ENCODE measurements at regions not wholly inside any gene's neighbourhood (a gene's known extent, or its start where the extent isn't known, plus 50 kb on each side); places are given as distances from the start of the nearest gene placed in this dataset.
A peak's percentile ranks its signal among the peaks of the same experiment; 100 is the strongest.

GRCh38 chr2:41695198-41696113, 352.4 kb upstream of the PKDCC start:
- Histone ChIP-seq H3K27me3 (ENCODE audit: insufficient read depth, poor library complexity, severe bottlenecking) (no peaks in the 10 kb centered on the region), H3K4me3 (replicated peaks; ENCODE audit: insufficient read depth, low read length) (no peak overlapping the region), H3K27ac (replicated peaks) (no peak overlapping the region)
- TF ChIP-seq, protein P1, sequence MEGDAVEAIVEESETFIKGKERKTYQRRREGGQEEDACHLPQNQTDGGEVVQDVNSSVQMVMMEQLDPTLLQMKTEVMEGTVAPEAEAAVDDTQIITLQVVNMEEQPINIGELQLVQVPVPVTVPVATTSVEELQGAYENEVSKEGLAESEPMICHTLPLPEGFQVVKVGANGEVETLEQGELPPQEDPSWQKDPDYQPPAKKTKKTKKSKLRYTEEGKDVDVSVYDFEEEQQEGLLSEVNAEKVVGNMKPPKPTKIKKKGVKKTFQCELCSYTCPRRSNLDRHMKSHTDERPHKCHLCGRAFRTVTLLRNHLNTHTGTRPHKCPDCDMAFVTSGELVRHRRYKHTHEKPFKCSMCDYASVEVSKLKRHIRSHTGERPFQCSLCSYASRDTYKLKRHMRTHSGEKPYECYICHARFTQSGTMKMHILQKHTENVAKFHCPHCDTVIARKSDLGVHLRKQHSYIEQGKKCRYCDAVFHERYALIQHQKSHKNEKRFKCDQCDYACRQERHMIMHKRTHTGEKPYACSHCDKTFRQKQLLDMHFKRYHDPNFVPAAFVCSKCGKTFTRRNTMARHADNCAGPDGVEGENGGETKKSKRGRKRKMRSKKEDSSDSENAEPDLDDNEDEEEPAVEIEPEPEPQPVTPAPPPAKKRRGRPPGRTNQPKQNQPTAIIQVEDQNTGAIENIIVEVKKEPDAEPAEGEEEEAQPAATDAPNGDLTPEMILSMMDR (IDR thresholded peaks at IDR 0.05; ENCODE audit: insufficient read depth, low read length): no peak
- TF ChIP-seq POLR2AphosphoS5 (IDR thresholded peaks at IDR 0.05; ENCODE audit: low read depth): no peak
- no peak for TF ChIP-seq SPI1 (IDR thresholded peaks at IDR 0.05; ENCODE audit: borderline replicate concordance, low read depth)
- TF ChIP-seq, protein P2, sequence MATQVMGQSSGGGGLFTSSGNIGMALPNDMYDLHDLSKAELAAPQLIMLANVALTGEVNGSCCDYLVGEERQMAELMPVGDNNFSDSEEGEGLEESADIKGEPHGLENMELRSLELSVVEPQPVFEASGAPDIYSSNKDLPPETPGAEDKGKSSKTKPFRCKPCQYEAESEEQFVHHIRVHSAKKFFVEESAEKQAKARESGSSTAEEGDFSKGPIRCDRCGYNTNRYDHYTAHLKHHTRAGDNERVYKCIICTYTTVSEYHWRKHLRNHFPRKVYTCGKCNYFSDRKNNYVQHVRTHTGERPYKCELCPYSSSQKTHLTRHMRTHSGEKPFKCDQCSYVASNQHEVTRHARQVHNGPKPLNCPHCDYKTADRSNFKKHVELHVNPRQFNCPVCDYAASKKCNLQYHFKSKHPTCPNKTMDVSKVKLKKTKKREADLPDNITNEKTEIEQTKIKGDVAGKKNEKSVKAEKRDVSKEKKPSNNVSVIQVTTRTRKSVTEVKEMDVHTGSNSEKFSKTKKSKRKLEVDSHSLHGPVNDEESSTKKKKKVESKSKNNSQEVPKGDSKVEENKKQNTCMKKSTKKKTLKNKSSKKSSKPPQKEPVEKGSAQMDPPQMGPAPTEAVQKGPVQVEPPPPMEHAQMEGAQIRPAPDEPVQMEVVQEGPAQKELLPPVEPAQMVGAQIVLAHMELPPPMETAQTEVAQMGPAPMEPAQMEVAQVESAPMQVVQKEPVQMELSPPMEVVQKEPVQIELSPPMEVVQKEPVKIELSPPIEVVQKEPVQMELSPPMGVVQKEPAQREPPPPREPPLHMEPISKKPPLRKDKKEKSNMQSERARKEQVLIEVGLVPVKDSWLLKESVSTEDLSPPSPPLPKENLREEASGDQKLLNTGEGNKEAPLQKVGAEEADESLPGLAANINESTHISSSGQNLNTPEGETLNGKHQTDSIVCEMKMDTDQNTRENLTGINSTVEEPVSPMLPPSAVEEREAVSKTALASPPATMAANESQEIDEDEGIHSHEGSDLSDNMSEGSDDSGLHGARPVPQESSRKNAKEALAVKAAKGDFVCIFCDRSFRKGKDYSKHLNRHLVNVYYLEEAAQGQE (IDR thresholded peaks at IDR 0.05; ENCODE audit: insufficient replicate concordance, low read depth): no peak
- no peak for TF ChIP-seq GABPA (IDR thresholded peaks at IDR 0.05; ENCODE audit: low read depth)
- DNase-seq (ENCODE audit: low read depth in 1 of 2, low spot score in 1 of 2): no peak

- no peaks in the 10 kb centered on the region for H3K27me3 ChIP-seq (ENCODE audit: insufficient read depth, poor library complexity, severe bottlenecking)
- TF ChIP-seq GABPA (IDR thresholded peaks at IDR 0.05; ENCODE audit: low read depth) (no peak), SPI1 (IDR thresholded peaks at IDR 0.05; ENCODE audit: borderline replicate concordance, low read depth) (no peak), POLR2AphosphoS5 (IDR thresholded peaks at IDR 0.05; ENCODE audit: low read depth) (no peak)
- TF ChIP-seq, protein P1 (IDR thresholded peaks at IDR 0.05; ENCODE audit: insufficient read depth, low read length): no peak
- TF ChIP-seq, protein P2 (IDR thresholded peaks at IDR 0.05; ENCODE audit: insufficient replicate concordance, low read depth): no peak
These were observed 350.4 kb upstream of the PKDCC start for GRCh38 chr2:41697389-41697788.

DNA sequence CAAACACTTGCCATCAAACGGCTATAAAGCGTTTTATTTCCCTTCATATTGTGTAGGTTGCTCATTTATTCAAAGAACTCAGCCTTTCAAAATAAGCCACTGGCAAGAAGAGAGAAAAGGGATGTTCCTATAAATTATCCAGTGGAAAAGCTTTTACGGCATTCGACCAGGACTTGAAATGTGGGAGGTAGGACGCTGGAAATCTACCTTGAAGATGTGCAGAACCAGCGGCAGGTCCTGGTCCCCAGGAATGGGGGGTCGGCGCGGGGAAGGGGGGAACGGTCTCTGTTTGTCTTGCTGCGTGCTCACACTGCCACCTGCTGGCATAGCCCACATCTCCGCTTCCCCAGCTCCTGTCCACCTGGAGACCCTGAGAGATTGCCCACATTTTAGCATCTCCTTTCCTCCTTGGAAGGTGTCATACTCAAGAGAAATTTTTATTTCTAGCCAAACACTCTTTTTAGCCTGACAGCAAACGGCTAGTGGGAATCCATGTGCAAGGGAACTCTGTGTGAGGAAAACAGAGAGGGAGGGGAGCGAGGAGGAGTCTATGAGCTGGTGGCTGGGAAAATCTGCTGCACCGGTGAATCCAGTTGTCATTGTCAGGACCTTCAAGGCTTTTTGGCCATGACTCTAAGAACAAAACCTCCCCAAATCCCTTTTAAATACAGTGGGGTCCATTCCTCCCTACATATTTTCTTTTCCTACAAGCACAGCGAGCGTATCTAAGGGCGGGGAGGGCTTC, 349.0 kb upstream of the PKDCC start:
- no peaks in the 10 kb centered on the region for H3K27me3 ChIP-seq (ENCODE audit: insufficient read depth, poor library complexity, severe bottlenecking)
- DNase-seq (ENCODE audit: low read depth in 1 of 2, low spot score in 1 of 2): no peak
- no peak overlapping the region for H3K27ac ChIP-seq (replicated peaks)
- H3K4me3 ChIP-seq (replicated peaks; ENCODE audit: insufficient read depth, low read length): no peak overlapping the region
- TF ChIP-seq SPI1 (IDR thresholded peaks at IDR 0.05; ENCODE audit: borderline replicate concordance, low read depth): no peak
- TF ChIP-seq, protein P1 (IDR thresholded peaks at IDR 0.05; ENCODE audit: insufficient read depth, low read length): peak; percentile 71

More at GRCh38 chr2:41697389-41697788, 350.4 kb upstream of the PKDCC start:
- DNase-seq (ENCODE audit: low read depth in 1 of 2, low spot score in 1 of 2): no peak
- Histone ChIP-seq H3K27ac (replicated peaks) (no peak overlapping the region), H3K4me3 (replicated peaks; ENCODE audit: insufficient read depth, low read length) (no peak overlapping the region)

All from HL-60 (cell line).